DOHH2 (cell line): ENCODE measurements at regions not wholly inside any gene's neighbourhood (a gene's known extent, or its start where the extent isn't known, plus 50 kb on each side); places are given as distances from the start of the nearest gene placed in this dataset.

Source experiments
- H3F3A ChIP-seq: fragments of 200-600 bp; sonication (generic), shearing (Covaris generic); 2 replicates; pipeline ENCODE4 v1.6.0; 2016; ENCODE audit warnings: antibody characterized with exemption, mild to moderate bottlenecking; ENCODE audit not compliant: control insufficient read depth, insufficient read depth
- H3K27ac ChIP-seq: fragments of 200-600 bp; sonication (generic); 2 replicates; pipeline ENCODE4 v1.5.1; 2014; ENCODE audit warnings: low read depth, mild to moderate bottlenecking, low read length, moderate library complexity
- H3K27me3 ChIP-seq: fragments of 200-600 bp; sonication (generic); 2 replicates; pipeline ENCODE4 v1.6.1; 2014; ENCODE audit warnings: mild to moderate bottlenecking, low read length, mixed read lengths; ENCODE audit not compliant: control insufficient read depth
- H3K36me3 ChIP-seq: fragments of 200-600 bp; sonication (generic); 2 replicates; pipeline ENCODE4 v1.6.1; 2014; ENCODE audit warnings: mild to moderate bottlenecking, low read length, moderate library complexity, mixed read lengths; ENCODE audit not compliant: control insufficient read depth
- H3K4me1 ChIP-seq: fragments of 200-600 bp; sonication (generic); 2 replicates; pipeline ENCODE4 v1.6.1; 2014; ENCODE audit warnings: mild to moderate bottlenecking, low read length, mixed read lengths; ENCODE audit not compliant: control insufficient read depth
- H3K4me2 ChIP-seq: fragments of 200-600 bp; sonication (generic); 2 replicates; pipeline ENCODE4 v1.6.0; 2014; ENCODE audit warnings: mild to moderate bottlenecking, low read length, moderate library complexity
- H3K4me3 ChIP-seq: fragments of 200-600 bp; sonication (generic); 2 replicates; pipeline ENCODE4 v1.5.1; 2014; ENCODE audit warnings: mild to moderate bottlenecking, low read length, mixed read lengths
- H3K79me2 ChIP-seq: fragments of 200-600 bp; sonication (generic); 2 replicates; pipeline ENCODE4 v1.6.1; 2014; ENCODE audit warnings: mild to moderate bottlenecking, low read length, mixed read lengths; ENCODE audit not compliant: control insufficient read depth
- H3K9me2 ChIP-seq: fragments of 200-600 bp; sonication (generic); replicated peaks from 2 replicates; pipeline ENCODE4 v1.6.1; 2014; ENCODE audit warnings: mild to moderate bottlenecking, low read length, mixed read lengths; ENCODE audit not compliant: control insufficient read depth
- H3K9me3 ChIP-seq: fragments of 200-600 bp; sonication (generic); 2 replicates; pipeline ENCODE4 v1.6.1; 2014; ENCODE audit warnings: antibody characterized with exemption, low read length, mixed read lengths; ENCODE audit not compliant: control insufficient read depth, insufficient read depth
- H4K20me1 ChIP-seq: fragments of 200-600 bp; sonication (generic); 2 replicates; pipeline ENCODE4 v1.6.0; 2014; ENCODE audit warnings: low read depth, mild to moderate bottlenecking, antibody characterized with exemption, low read length, moderate library complexity; ENCODE audit not compliant: control insufficient read depth, insufficient read depth
- EZH2phosphoT487 ChIP-seq: fragments of 200-600 bp; sonication (generic); IDR thresholded peaks from 2 replicates; pipeline ENCODE4 v1.6.1; 2017; ENCODE audit warnings: borderline replicate concordance, mild to moderate bottlenecking, antibody characterized with exemption, low read length, moderate library complexity, mixed read lengths
- TF ChIP-seq, protein P1 (sequence below): fragments of 200-600 bp; sonication (generic); IDR thresholded peaks from one replicate; pipeline ENCODE4 v1.5.1; 2014; ENCODE audit warnings: antibody characterized with exemption, mild to moderate bottlenecking, low read depth, low read length; ENCODE audit not compliant: poor library complexity, severe bottlenecking

DNA sequence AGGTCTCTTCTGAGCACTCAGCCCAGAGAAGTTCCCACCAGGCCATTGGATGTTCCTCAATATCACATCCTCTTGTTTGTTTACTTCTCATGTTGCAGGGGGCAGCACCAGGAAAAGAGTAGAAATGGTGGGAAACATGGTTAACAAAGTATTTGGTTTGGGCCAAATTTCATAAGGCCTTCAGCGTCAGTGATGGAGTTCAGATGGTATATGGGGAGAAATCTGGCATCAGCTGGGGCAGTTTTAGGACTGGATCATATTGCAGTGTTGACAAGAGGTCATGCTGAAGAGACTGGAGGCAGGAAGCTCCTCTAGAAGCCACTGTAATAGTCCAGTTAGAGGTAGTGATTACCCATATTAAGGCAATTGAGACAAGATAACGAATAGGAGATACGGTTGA is 200.0 kb downstream of the WDR11 start:
- Histone ChIP-seq H3K27ac (no peak overlapping the region), H4K20me1 (no peaks in the 10 kb centered on the region), H3K4me3 (no peak overlapping the region), H3K9me3 (no peaks in the 10 kb centered on the region), H3K36me3 (no peaks in the 10 kb centered on the region), H3K4me1 (no peaks in the 10 kb centered on the region), H3K4me2 (no peak overlapping the region), H3K9me2 (no peaks in the 10 kb centered on the region), H3K79me2 (no peaks in the 10 kb centered on the region), H3F3A (no peaks in the 10 kb centered on the region), H3K27me3 (no peaks in the 10 kb centered on the region)
- no peak for TF ChIP-seq EZH2phosphoT487
- TF ChIP-seq, protein P1, sequence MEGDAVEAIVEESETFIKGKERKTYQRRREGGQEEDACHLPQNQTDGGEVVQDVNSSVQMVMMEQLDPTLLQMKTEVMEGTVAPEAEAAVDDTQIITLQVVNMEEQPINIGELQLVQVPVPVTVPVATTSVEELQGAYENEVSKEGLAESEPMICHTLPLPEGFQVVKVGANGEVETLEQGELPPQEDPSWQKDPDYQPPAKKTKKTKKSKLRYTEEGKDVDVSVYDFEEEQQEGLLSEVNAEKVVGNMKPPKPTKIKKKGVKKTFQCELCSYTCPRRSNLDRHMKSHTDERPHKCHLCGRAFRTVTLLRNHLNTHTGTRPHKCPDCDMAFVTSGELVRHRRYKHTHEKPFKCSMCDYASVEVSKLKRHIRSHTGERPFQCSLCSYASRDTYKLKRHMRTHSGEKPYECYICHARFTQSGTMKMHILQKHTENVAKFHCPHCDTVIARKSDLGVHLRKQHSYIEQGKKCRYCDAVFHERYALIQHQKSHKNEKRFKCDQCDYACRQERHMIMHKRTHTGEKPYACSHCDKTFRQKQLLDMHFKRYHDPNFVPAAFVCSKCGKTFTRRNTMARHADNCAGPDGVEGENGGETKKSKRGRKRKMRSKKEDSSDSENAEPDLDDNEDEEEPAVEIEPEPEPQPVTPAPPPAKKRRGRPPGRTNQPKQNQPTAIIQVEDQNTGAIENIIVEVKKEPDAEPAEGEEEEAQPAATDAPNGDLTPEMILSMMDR: no peak

DNA sequence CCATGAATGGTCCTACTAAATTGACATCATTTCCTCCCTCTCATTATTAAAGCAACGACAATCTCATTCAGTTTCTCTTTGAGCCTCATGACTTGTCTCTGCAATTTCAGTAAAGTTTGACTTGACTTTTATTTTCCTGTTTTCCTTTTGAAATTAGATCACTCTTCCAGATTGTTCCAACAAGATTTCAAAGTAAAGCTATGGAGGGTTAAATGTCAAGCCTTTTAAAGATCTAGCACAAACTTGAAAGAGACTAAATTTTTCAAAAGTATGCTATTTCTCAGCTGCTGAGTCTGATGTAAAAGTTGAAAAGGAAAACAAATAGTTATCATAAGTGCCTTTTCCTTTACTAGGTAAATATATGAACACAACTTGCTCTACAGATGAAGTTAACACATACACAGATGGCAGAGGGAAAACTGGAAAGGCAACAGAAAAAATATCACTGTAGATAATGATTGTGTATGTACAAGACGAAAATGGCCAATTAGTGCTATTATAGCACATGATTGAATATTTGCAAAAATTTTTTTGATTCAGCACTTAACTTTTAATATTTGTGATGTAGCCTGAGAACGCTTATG is 200.6 kb downstream of the WDR11 start:
- Histone ChIP-seq H3K27ac (no peak overlapping the region), H3K27me3 (no peaks in the 10 kb centered on the region), H3K9me3 (no peaks in the 10 kb centered on the region), H4K20me1 (no peaks in the 10 kb centered on the region), H3K4me2 (no peak overlapping the region), H3K36me3 (no peaks in the 10 kb centered on the region), H3K9me2 (no peaks in the 10 kb centered on the region), H3K79me2 (no peaks in the 10 kb centered on the region), H3K4me3 (no peak overlapping the region), H3F3A (no peaks in the 10 kb centered on the region), H3K4me1 (no peaks in the 10 kb centered on the region)
- TF ChIP-seq, protein P1: no peak
- TF ChIP-seq EZH2phosphoT487: no peak

DNA sequence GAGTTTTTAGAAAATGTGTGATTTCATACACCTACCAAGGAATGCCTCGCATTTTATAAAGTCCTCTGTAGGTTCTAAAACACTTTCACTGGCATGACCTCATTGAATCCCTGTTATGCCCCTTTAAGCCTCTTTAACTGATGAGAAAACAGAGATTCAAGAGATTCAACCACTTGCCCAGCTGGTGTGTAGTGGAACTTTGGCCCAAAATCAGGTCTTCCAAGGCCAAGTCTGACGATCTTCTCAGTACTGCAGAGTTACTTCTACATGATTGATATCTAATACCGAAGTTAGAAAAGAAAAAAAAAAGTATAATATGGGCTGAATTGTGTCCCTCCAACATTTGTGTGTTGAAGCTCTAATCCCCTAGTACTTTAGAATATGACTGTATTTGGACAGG is 202.0 kb downstream of the WDR11 start:
- no peaks in the 10 kb centered on the region for H3K27me3 ChIP-seq
- H3K79me2 ChIP-seq: no peaks in the 10 kb centered on the region
- H3K36me3 ChIP-seq: no peaks in the 10 kb centered on the region
- no peaks in the 10 kb centered on the region for H3K4me1 ChIP-seq
- no peaks in the 10 kb centered on the region for H3K9me3 ChIP-seq
- H3K9me2 ChIP-seq: no peaks in the 10 kb centered on the region
- no peak overlapping the region for H3K4me2 ChIP-seq
- H4K20me1 ChIP-seq: no peaks in the 10 kb centered on the region
- H3K27ac ChIP-seq: no peak overlapping the region
- TF ChIP-seq, protein P1: no peak
- no peak for TF ChIP-seq EZH2phosphoT487
- H3K4me3 ChIP-seq: no peak overlapping the region
- no peaks in the 10 kb centered on the region for H3F3A ChIP-seq
